ENCODE measurements at regions not wholly inside any gene's neighbourhood (a gene's known extent, or its start where the extent isn't known, plus 50 kb on each side); places are given as distances from the start of the nearest gene placed in this dataset.

DNA sequence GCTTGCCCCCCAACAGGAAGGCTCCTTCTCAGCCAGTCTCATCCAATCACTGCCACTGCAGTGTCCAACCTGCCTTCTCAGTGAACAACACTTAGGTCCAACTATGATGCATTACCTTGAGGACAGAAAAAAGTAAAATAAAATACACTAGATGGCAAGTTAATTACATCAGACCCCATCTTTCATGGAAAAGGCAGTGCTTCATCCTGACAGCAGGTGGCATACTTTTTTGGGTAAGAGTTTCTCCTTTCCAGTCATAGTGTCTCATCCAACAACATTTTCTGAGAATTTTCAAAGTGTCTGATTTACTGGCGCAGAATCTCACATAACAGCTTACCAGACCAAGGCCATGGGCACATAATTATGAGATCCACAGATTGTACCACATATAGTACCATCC, 1742.8 kb downstream of the PCDH7 start:
- CTCF ChIA-PET: no interaction called here
- H3K9me3 ChIP-seq: no peaks in the 10 kb centered on the region
- H3K27me3 ChIP-seq (replicated peaks; ENCODE audit: control insufficient read depth, insufficient read depth, low read length): no peaks in the 10 kb centered on the region
- no peaks in the 10 kb centered on the region for H3K4me1 Mint-ChIP-seq (ENCODE audit: low read depth, unreplicated experiment)
- no peak overlapping the region for H3K4me3 Mint-ChIP-seq (ENCODE audit: unreplicated experiment)
- H3K9me3 Mint-ChIP-seq (ENCODE audit: unreplicated experiment): no peaks in the 10 kb centered on the region
- POLR2A ChIA-PET: no interaction called here
- H3K4me3 ChIP-seq (ENCODE audit: low read depth, low read length): no peak overlapping the region
- no peaks in the 10 kb centered on the region for H3K36me3 ChIP-seq (ENCODE audit: control insufficient read depth, insufficient read depth, low read length)
- TF ChIP-seq, protein P1, sequence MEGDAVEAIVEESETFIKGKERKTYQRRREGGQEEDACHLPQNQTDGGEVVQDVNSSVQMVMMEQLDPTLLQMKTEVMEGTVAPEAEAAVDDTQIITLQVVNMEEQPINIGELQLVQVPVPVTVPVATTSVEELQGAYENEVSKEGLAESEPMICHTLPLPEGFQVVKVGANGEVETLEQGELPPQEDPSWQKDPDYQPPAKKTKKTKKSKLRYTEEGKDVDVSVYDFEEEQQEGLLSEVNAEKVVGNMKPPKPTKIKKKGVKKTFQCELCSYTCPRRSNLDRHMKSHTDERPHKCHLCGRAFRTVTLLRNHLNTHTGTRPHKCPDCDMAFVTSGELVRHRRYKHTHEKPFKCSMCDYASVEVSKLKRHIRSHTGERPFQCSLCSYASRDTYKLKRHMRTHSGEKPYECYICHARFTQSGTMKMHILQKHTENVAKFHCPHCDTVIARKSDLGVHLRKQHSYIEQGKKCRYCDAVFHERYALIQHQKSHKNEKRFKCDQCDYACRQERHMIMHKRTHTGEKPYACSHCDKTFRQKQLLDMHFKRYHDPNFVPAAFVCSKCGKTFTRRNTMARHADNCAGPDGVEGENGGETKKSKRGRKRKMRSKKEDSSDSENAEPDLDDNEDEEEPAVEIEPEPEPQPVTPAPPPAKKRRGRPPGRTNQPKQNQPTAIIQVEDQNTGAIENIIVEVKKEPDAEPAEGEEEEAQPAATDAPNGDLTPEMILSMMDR (IDR thresholded peaks at IDR 0.05; ENCODE audit: insufficient read depth in 1 of 2, low read depth in 1 of 2, low read length in 1 of 2, severe bottlenecking in 1 of 2, unreplicated experiment in 1 of 2): peak; percentile 48 to 56
- DNase-seq: peak in 1 of 2 experiments; percentile 21
- intact Hi-C loops (cut with micrococcal nuclease; ENCODE audit: unreplicated experiment): loop anchor here (1.0 kb wide), 2 partner anchors 312 to 697 kb away; no protein-coding TSS in a partner anchor
- H3K36me3 Mint-ChIP-seq (ENCODE audit: insufficient read depth, unreplicated experiment): no peaks in the 10 kb centered on the region
- no peaks in the 10 kb centered on the region for H3K27me3 Mint-ChIP-seq (ENCODE audit: insufficient read depth, unreplicated experiment)
- no peak overlapping the region for H3K27ac Mint-ChIP-seq (ENCODE audit: unreplicated experiment)
- no TSS peak for BruUV-seq (replicated peaks)
- H3K4me1 ChIP-seq: no peaks in the 10 kb centered on the region

DNA sequence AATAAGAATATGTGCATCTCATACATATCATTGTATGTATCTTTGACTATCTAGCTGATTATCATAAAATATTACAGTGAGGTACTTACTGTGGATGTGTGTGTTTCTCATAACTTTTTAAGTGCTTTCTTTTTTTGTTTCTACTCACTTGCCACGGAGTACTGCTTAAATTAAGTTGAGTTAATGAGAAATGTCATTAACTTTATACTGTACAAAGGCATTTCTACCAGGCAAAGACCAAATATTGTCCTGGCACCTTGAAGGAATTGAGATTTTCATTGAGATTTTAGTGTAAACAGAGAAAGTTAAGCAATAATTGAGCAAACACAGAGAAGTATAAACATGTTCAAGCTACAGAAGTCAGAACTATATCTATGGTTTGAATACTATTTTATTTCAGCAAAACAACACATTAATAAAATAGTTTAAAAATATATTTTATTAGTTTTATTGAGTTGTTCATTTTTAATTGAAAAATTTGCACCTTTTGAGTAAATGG, 1750.0 kb downstream of the PCDH7 start:
- DNase-seq: no peak
- H3K27ac Mint-ChIP-seq (ENCODE audit: unreplicated experiment): no peak overlapping the region
- ChIA-PET POLR2A (no interaction called here), CTCF (no interaction called here)
- Histone ChIP-seq H3K4me1 (no peaks in the 10 kb centered on the region), H3K9me3 (no peaks in the 10 kb centered on the region), H3K4me3 (ENCODE audit: low read depth, low read length) (no peak overlapping the region), H3K27me3 (replicated peaks; ENCODE audit: control insufficient read depth, insufficient read depth, low read length) (no peaks in the 10 kb centered on the region), H3K36me3 (ENCODE audit: control insufficient read depth, insufficient read depth, low read length) (no peaks in the 10 kb centered on the region)
- TF ChIP-seq, protein P1 (IDR thresholded peaks at IDR 0.05; ENCODE audit: insufficient read depth in 1 of 2, low read depth in 1 of 2, low read length in 1 of 2, severe bottlenecking in 1 of 2, unreplicated experiment in 1 of 2): no peak
- no TSS peak for BruUV-seq (replicated peaks)
- H3K27me3 Mint-ChIP-seq (ENCODE audit: insufficient read depth, unreplicated experiment): no peaks in the 10 kb centered on the region
- no peaks in the 10 kb centered on the region for H3K9me3 Mint-ChIP-seq (ENCODE audit: unreplicated experiment)
- H3K36me3 Mint-ChIP-seq (ENCODE audit: insufficient read depth, unreplicated experiment): no peaks in the 10 kb centered on the region
- no peak overlapping the region for H3K4me3 Mint-ChIP-seq (ENCODE audit: unreplicated experiment)
- intact Hi-C loops (cut with micrococcal nuclease; ENCODE audit: unreplicated experiment): no loop called here
- no peaks in the 10 kb centered on the region for H3K4me1 Mint-ChIP-seq (ENCODE audit: low read depth, unreplicated experiment)

GRCh38 chr4:32472918-32473317, 1752.7 kb downstream of the PCDH7 start:
- POLR2A ChIA-PET: no interaction called here
- CTCF ChIA-PET: no interaction called here

More at GRCh38 chr4:32472918-32473317, 1752.7 kb downstream of the PCDH7 start:
- Mint-ChIP-seq H3K4me3 (ENCODE audit: unreplicated experiment) (no peak overlapping the region), H3K27me3 (ENCODE audit: insufficient read depth, unreplicated experiment) (no peaks in the 10 kb centered on the region), H3K9me3 (ENCODE audit: unreplicated experiment) (no peaks in the 10 kb centered on the region), H3K4me1 (ENCODE audit: low read depth, unreplicated experiment) (no peaks in the 10 kb centered on the region), H3K27ac (ENCODE audit: unreplicated experiment) (no peak overlapping the region), H3K36me3 (ENCODE audit: insufficient read depth, unreplicated experiment) (no peaks in the 10 kb centered on the region)
- no peak for DNase-seq
- H3K9me3 ChIP-seq: no peaks in the 10 kb centered on the region
- H3K36me3 ChIP-seq (ENCODE audit: control insufficient read depth, insufficient read depth, low read length): no peaks in the 10 kb centered on the region
- H3K4me1 ChIP-seq: no peaks in the 10 kb centered on the region
- H3K27me3 ChIP-seq (replicated peaks; ENCODE audit: control insufficient read depth, insufficient read depth, low read length): no peaks in the 10 kb centered on the region
- H3K4me3 ChIP-seq (ENCODE audit: low read depth, low read length): no peak overlapping the region
- TF ChIP-seq, protein P1 (IDR thresholded peaks at IDR 0.05; ENCODE audit: insufficient read depth in 1 of 2, low read depth in 1 of 2, low read length in 1 of 2, severe bottlenecking in 1 of 2, unreplicated experiment in 1 of 2): no peak
- intact Hi-C loops (cut with micrococcal nuclease; ENCODE audit: unreplicated experiment): no loop called here
- no TSS peak for BruUV-seq (replicated peaks)

Measured in Caco-2 (cell line).